Thyroid gland (tissue), 4 donors: ENCODE measurements at regions not wholly inside any gene's neighbourhood (a gene's known extent, or its start where the extent isn't known, plus 50 kb on each side); places are given as distances from the start of the nearest gene placed in this dataset.

Experiments used
- DNase-seq, 2 donors: peaks; one replicate each; pipeline ENCODE4 v3.0.0-alpha.2; 2019
- H3K27ac ChIP-seq, 3 donors: fragments of 200-600 bp; sonication (generic); 1 replicate in 2 of 3; 2 replicates in 1 of 3; pipeline ENCODE4 v1.5.1; 2016 to 2019; ENCODE audit warnings: mild to moderate bottlenecking in 1 of 3, moderate library complexity in 1 of 3
- H3K27me3 ChIP-seq: fragments of 200-600 bp; sonication (generic); one replicate; pipeline ENCODE4 v1.5.1; 2019
- H3K36me3 ChIP-seq, 2 donors: fragments of 200-600 bp; sonication (generic); one replicate each; pipeline ENCODE4 v1.5.1; 2016 to 2019
- H3K4me1 ChIP-seq, 2 donors: fragments of 200-600 bp; sonication (generic); one replicate each; pipeline ENCODE4 v1.5.1; 2017 to 2019
- H3K4me3 ChIP-seq, 3 donors: fragments of 200-600 bp; sonication (generic); replicated peaks in 1 of 3; 1 replicate in 2 of 3; 2 replicates in 1 of 3; pipeline ENCODE4 v1.5.1; 2016; ENCODE audit warnings: mild to moderate bottlenecking in 1 of 3
- H3K9me3 ChIP-seq: fragments of 200-600 bp; sonication (generic); one replicate; pipeline ENCODE4 v1.5.1; 2017
- CTCF ChIP-seq, 6 experiments: fragments of 200-600 bp in 3 of 6; fragments of 450-650 bp in 3 of 6; sonication (generic) in 3 of 6; IDR thresholded peaks; one replicate each; pipeline ENCODE4 v1.5.1; 2016 to 2019; ENCODE audit warnings: antibody characterized with exemption in 6 of 6, mild to moderate bottlenecking in 2 of 6, inconsistent platforms in 1 of 6, moderate library complexity in 1 of 6
- POLR2A ChIP-seq, 2 donors: fragments of 450-650 bp; IDR thresholded peaks; one replicate each; pipeline ENCODE4 v1.6.1; 2017; ENCODE audit warnings: antibody characterized with exemption in 2 of 2, mild to moderate bottlenecking in 2 of 2, moderate library complexity in 1 of 2
- WGBS, 2 donors: methylation state at CpG; one replicate each; pipeline ENCODE4 v1.1.5; 2017; 5-methylcytosine and 5-hydroxymethylcytosine counted together
- intact Hi-C: fragments of 100-400 bp; cut with DNase I; formaldehyde crosslinking; loops from one replicate; pipeline ENCODE4 v1.15.1; 2023

GRCh38 chr15:80342148-80342547, 62.0 kb upstream of the ARNT2 start:
- no peak for TF ChIP-seq POLR2A (IDR thresholded peaks at IDR 0.05)
- TF ChIP-seq CTCF (IDR thresholded peaks at IDR 0.05), result no peak
- intact Hi-C loops, result no loop called here
- Histone ChIP-seq H3K27ac (no peak overlapping the region), H3K27me3 (no peaks in the 10 kb centered on the region), H3K36me3 (no peaks in the 10 kb centered on the region), H3K4me1 (peaks cover 0 to 9% of the 10 kb centered on the region in 2 donors), H3K9me3 (no peaks in the 10 kb centered on the region), H3K4me3 (no peak overlapping the region)
- no peak for DNase-seq
- WGBS, 2 donors, result 87 to 91% methylated on average over 3 to 4 of the region's 4 CpGs

GRCh38 chr15:80343554-80343992, 60.6 kb upstream of the ARNT2 start:
- no peaks in the 10 kb centered on the region for H3K36me3 ChIP-seq
- H3K9me3 ChIP-seq, result no peaks in the 10 kb centered on the region
- DNase-seq, result peak; percentile 42 to 64
- no peaks in the 10 kb centered on the region for H3K27me3 ChIP-seq
- 60 to 65% methylated on average over 3 of the region's 3 CpGs for WGBS, 2 donors
- H3K27ac ChIP-seq, result no peak overlapping the region
- H3K4me1 ChIP-seq, result peaks cover 0 to 9% of the 10 kb centered on the region in 2 donors
- TF ChIP-seq CTCF (IDR thresholded peaks at IDR 0.05) (no peak), POLR2A (IDR thresholded peaks at IDR 0.05) (no peak)
- H3K4me3 ChIP-seq, result no peak overlapping the region
- intact Hi-C loops, result no loop called here

- no peaks in the 10 kb centered on the region for H3K9me3 ChIP-seq
- H3K27ac ChIP-seq, result no peak overlapping the region
- H3K4me1 ChIP-seq, result no peaks in the 10 kb centered on the region
- DNase-seq, result no peak
- H3K27me3 ChIP-seq, result no peaks in the 10 kb centered on the region
- 68 to 93% methylated on average over 1 of the region's 1 CpG for WGBS, 2 donors
- no peak for TF ChIP-seq CTCF (IDR thresholded peaks at IDR 0.05)
- TF ChIP-seq POLR2A (IDR thresholded peaks at IDR 0.05), result no peak
- H3K36me3 ChIP-seq, result no peaks in the 10 kb centered on the region
- intact Hi-C loops, result no loop called here
- no peak overlapping the region for H3K4me3 ChIP-seq
Observed at GRCh38 chr15:80350941-80351610, 53.1 kb upstream of the ARNT2 start.
